GM23248 (cell line): ENCODE measurements at regions not wholly inside any gene's neighbourhood (a gene's known extent, or its start where the extent isn't known, plus 50 kb on each side); places are given as distances from the start of the nearest gene placed in this dataset.

ENCODE experiments used
- DNase-seq: peaks from one replicate; pipeline ENCODE4 v3.0.0-alpha.2; 2015
- H2AFZ ChIP-seq: fragments of 200-600 bp; sonication (generic); 2 replicates; pipeline ENCODE4 v1.6.1; 2016; ENCODE audit warnings: antibody characterized with exemption
- H3F3A ChIP-seq: fragments of 200-600 bp; sonication (generic); 2 replicates; pipeline ENCODE4 v1.6.1; 2016; ENCODE audit warnings: mild to moderate bottlenecking, antibody characterized with exemption, mixed run types; ENCODE audit not compliant: insufficient read depth
- H3K27ac ChIP-seq: fragments of 200-600 bp; sonication (generic); 2 replicates; pipeline ENCODE4 v1.5.1; 2016; ENCODE audit warnings: mild to moderate bottlenecking
- H3K27me3 ChIP-seq: fragments of 200-600 bp; sonication (generic); replicated peaks from 2 replicates; pipeline ENCODE4 v1.6.1; 2016; ENCODE audit warnings: mild to moderate bottlenecking; ENCODE audit not compliant: insufficient read depth
- H3K36me3 ChIP-seq: fragments of 200-600 bp; sonication (generic); 2 replicates; pipeline ENCODE4 v1.6.1; 2016; ENCODE audit warnings: low read depth, mild to moderate bottlenecking
- H3K4me1 ChIP-seq: fragments of 200-600 bp; sonication (generic); 2 replicates; pipeline ENCODE4 v1.6.1; 2016; ENCODE audit warnings: mild to moderate bottlenecking; ENCODE audit not compliant: insufficient read depth
- H3K4me2 ChIP-seq: fragments of 200-600 bp; sonication (generic); one replicate; pipeline ENCODE4 v1.6.1; 2016; ENCODE audit warnings: mild to moderate bottlenecking; ENCODE audit not compliant: unreplicated experiment
- H3K4me3 ChIP-seq: fragments of 200-600 bp; sonication (generic); 2 replicates; pipeline ENCODE4 v1.5.1; 2016; ENCODE audit warnings: mild to moderate bottlenecking
- H3K79me2 ChIP-seq: fragments of 200-600 bp; sonication (generic); 2 replicates; pipeline ENCODE4 v1.6.1; 2016; ENCODE audit warnings: mild to moderate bottlenecking; ENCODE audit not compliant: insufficient read depth
- H3K9ac ChIP-seq: fragments of 200-600 bp; sonication (generic); 2 replicates; pipeline ENCODE4 v1.6.1; 2016; ENCODE audit warnings: mild to moderate bottlenecking
- H3K9me2 ChIP-seq: fragments of 200-600 bp; sonication (generic); 2 replicates; pipeline ENCODE4 v1.6.1; 2016; ENCODE audit warnings: mixed run types, mild to moderate bottlenecking, moderate library complexity; ENCODE audit not compliant: insufficient read depth
- H3K9me3 ChIP-seq: fragments of 200-600 bp; sonication (generic); one replicate; pipeline ENCODE4 v1.6.1; 2017; ENCODE audit warnings: low read depth
- H4K20me1 ChIP-seq: fragments of 200-600 bp; sonication (generic); 2 replicates; pipeline ENCODE4 v1.6.0; 2016; ENCODE audit not compliant: insufficient read depth
- EZH2 ChIP-seq: fragments of 200-600 bp; sonication (generic); IDR thresholded peaks from 2 replicates; pipeline ENCODE4 v1.6.1; 2018; ENCODE audit warnings: antibody characterized with exemption, mild to moderate bottlenecking; ENCODE audit not compliant: insufficient read depth, poor library complexity, severe bottlenecking
- EZH2phosphoT487 ChIP-seq: fragments of 200-600 bp; sonication (generic); IDR thresholded peaks from 2 replicates; pipeline ENCODE4 v1.6.1; 2018; ENCODE audit warnings: antibody characterized with exemption, moderate library complexity, mild to moderate bottlenecking, low read depth; ENCODE audit not compliant: insufficient read depth
- WGBS, 2 experiments: methylation state at CpG; one replicate each; pipeline ENCODE4 v1.1.6; 2015 to 2017; ENCODE audit warnings: low lambda C conversion rate in 2 of 2, low coverage in 1 of 2; ENCODE audit errors: missing lambda C conversion rate in 2 of 2; 5-methylcytosine and 5-hydroxymethylcytosine counted together
- in situ Hi-C: fragments of 300-500 bp; cut with MboI; formaldehyde crosslinking; loops from 2 replicates; pipeline ENCODE4 v1.15.0; 2020

DNA sequence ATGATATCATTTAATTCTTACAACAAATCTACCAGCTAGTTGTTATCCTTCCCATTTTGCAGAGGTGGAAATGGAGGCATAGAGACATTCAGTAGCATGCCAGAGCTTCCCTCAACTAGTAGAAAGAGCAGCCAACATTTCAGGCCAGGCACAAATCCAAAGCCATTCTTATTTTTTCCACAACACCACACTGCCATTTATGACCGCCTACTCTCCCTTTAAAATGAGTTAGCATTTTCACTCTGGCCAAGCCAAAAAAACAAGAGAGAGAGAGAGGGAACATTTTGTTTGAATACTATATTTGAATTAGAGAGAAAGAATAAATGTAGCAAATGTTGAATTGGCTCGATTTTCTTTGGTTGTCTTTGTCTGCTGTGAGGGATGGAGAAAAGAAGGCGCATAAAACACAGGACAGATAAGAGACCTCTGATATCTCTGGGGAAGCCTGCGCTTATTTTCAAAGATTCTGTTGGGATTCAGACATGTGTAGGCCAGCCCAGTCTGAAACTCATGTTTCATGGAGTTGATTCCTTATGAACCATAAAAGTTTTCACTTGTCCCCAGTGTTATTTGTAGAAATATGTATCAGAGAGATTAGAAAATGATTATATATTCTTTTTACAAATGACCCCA, 265.7 kb downstream of the RAB28 start:
- Histone ChIP-seq H3K79me2 (no peaks in the 10 kb centered on the region), H3K27ac (no peak overlapping the region), H3K9ac (no peak overlapping the region), H3K4me1 (no peaks in the 10 kb centered on the region), H3K9me3 (no peaks in the 10 kb centered on the region), H3K36me3 (no peaks in the 10 kb centered on the region), H3K9me2 (no peaks in the 10 kb centered on the region), H2AFZ (no peak overlapping the region), H3K4me3 (no peak overlapping the region), H3K27me3 (no peaks in the 10 kb centered on the region), H3K4me2 (no peak overlapping the region), H4K20me1 (no peaks in the 10 kb centered on the region), H3F3A (no peaks in the 10 kb centered on the region)
- 33 to 47% methylated on average over 4 of the region's 4 CpGs for WGBS, 2 experiments
- no peak for DNase-seq
- in situ Hi-C loops: no loop called here
- TF ChIP-seq EZH2 (no peak), EZH2phosphoT487 (no peak)

- Histone ChIP-seq H2AFZ (no peak overlapping the region), H3K27ac (no peak overlapping the region), H3K4me2 (no peak overlapping the region), H3K4me3 (no peak overlapping the region), H3K4me1 (no peaks in the 10 kb centered on the region), H3K9ac (no peak overlapping the region), H3K36me3 (no peaks in the 10 kb centered on the region), H3K9me3 (no peaks in the 10 kb centered on the region), H3K27me3 (no peaks in the 10 kb centered on the region), H3F3A (no peaks in the 10 kb centered on the region), H3K9me2 (no peaks in the 10 kb centered on the region), H3K79me2 (no peaks in the 10 kb centered on the region), H4K20me1 (no peaks in the 10 kb centered on the region)
- in situ Hi-C loops: no loop called here
- no peak for TF ChIP-seq EZH2
- no peak for TF ChIP-seq EZH2phosphoT487
- WGBS, 2 experiments: 56 to 59% methylated on average over 5 of the region's 5 CpGs
- DNase-seq: no peak
Observed at GRCh38 chr4:13215560-13215959, 268.6 kb downstream of the RAB28 start.

DNA sequence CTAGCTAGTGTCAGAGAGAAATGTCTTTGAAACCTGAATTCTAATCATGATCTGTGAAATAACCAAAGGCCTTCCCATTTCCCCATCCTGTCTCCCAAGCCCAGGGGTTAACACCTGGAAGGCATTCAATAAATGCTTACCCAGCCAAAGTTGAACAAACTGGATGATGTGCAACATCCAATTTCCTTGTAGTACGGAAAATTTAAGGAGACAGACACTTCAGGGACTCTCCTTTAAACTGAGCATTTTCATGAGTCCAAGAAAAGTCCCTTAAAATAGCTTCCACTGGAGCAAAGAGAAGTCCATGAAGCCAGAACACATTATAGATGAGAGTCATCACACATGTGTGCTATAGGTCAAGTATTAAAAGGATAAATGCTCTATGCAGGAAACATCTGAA, 271.2 kb downstream of the RAB28 start:
- WGBS, 2 experiments: 38 to 57% methylated on average over 1 of the region's 1 CpG
- no peak overlapping the region for H3K9ac ChIP-seq
- in situ Hi-C loops: no loop called here
- DNase-seq: no peak
- H3F3A ChIP-seq: no peaks in the 10 kb centered on the region
- H3K27me3 ChIP-seq: no peaks in the 10 kb centered on the region
- H3K9me2 ChIP-seq: no peaks in the 10 kb centered on the region
- no peaks in the 10 kb centered on the region for H3K4me1 ChIP-seq
- H3K27ac ChIP-seq: no peak overlapping the region
- H3K4me2 ChIP-seq: no peak overlapping the region
- no peaks in the 10 kb centered on the region for H4K20me1 ChIP-seq
- no peaks in the 10 kb centered on the region for H3K79me2 ChIP-seq
- no peak overlapping the region for H2AFZ ChIP-seq
- no peak overlapping the region for H3K4me3 ChIP-seq
- H3K9me3 ChIP-seq: no peaks in the 10 kb centered on the region
- H3K36me3 ChIP-seq: no peaks in the 10 kb centered on the region
- TF ChIP-seq EZH2phosphoT487 (no peak), EZH2 (no peak)

- no peaks in the 10 kb centered on the region for H3K79me2 ChIP-seq
- in situ Hi-C loops: no loop called here
- no peaks in the 10 kb centered on the region for H3F3A ChIP-seq
- H3K9me3 ChIP-seq: no peaks in the 10 kb centered on the region
- H3K4me1 ChIP-seq: no peaks in the 10 kb centered on the region
- no peak overlapping the region for H2AFZ ChIP-seq
- no peaks in the 10 kb centered on the region for H3K27me3 ChIP-seq
- no peak for DNase-seq
- TF ChIP-seq EZH2phosphoT487: no peak
- TF ChIP-seq EZH2: no peak
- no peaks in the 10 kb centered on the region for H3K9me2 ChIP-seq
- H3K27ac ChIP-seq: no peak overlapping the region
- H4K20me1 ChIP-seq: no peaks in the 10 kb centered on the region
- no peak overlapping the region for H3K9ac ChIP-seq
- WGBS, 2 experiments: 43 to 45% methylated on average over 4 of the region's 4 CpGs
- H3K36me3 ChIP-seq: no peaks in the 10 kb centered on the region
- no peak overlapping the region for H3K4me2 ChIP-seq
- H3K4me3 ChIP-seq: no peak overlapping the region
Observed at GRCh38 chr4:13209600-13209999, 274.5 kb downstream of the RAB28 start.
